Globus pallidus (tissue), 1 donor: ENCODE measurements at regions not wholly inside any gene's neighbourhood (a gene's known extent, or its start where the extent isn't known, plus 50 kb on each side); places are given as distances from the start of the nearest gene placed in this dataset.
A peak's percentile ranks its signal among the peaks of the same experiment; 100 is the strongest.

Source experiments
- DNase-seq: peaks from one replicate; pipeline ENCODE4 v3.0.0-alpha.2; 2015; ENCODE audit warnings: low spot score

- DNase-seq: no peak
These were observed 322.2 kb downstream of the SHANK2 start for GRCh38 chr11:70930215-70930614.

DNA sequence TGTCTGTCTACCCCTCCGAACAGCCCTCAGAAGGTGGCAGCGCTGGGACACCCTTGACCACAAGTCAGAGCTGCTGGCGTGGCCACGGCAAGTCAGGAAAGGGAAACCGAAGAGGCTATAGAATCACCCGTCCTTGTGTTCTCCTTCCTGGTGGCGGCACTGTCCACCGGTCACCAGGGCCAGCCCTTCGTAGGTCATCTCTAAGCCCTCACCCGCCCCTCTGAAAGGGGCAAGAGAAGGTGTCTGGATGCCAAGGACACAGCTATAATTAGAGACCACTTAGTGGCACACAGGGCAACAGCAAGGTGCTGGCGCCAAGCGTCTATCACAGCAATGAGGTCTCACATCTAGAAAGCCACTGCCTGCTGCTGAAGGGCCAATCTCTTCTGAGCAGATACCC, 320.9 kb downstream of the SHANK2 start:
- DNase-seq: no peak

DNA sequence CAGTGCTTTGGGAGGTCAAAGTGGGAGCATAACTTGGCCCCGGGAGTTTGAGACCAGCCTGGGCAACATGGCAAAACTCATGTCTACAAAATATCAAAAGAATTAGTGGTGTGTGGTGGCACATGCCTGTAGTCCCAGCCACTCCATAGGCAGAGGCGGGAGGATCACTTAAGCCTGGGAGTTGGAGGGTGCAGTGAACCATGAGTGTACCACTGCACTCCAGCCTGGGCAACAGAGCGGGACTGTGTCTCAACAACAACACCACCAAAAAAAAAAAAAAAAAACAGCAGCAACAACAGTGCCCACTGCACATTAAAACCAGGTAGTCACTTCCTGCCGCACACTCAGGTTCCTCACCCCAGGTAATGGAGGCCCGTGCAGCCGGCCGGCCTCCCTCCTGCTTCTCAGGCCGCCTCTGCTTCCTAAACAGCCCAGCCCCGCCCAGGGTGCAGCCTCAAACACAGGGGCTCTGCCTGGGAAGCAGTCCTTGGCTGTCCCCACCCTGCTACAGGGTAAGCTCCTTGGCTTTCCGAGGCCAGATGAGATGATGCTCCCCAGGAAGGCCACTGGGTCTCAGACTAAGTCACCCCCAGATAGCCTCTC, 318.3 kb downstream of the SHANK2 start:
- no peak for DNase-seq

DNA sequence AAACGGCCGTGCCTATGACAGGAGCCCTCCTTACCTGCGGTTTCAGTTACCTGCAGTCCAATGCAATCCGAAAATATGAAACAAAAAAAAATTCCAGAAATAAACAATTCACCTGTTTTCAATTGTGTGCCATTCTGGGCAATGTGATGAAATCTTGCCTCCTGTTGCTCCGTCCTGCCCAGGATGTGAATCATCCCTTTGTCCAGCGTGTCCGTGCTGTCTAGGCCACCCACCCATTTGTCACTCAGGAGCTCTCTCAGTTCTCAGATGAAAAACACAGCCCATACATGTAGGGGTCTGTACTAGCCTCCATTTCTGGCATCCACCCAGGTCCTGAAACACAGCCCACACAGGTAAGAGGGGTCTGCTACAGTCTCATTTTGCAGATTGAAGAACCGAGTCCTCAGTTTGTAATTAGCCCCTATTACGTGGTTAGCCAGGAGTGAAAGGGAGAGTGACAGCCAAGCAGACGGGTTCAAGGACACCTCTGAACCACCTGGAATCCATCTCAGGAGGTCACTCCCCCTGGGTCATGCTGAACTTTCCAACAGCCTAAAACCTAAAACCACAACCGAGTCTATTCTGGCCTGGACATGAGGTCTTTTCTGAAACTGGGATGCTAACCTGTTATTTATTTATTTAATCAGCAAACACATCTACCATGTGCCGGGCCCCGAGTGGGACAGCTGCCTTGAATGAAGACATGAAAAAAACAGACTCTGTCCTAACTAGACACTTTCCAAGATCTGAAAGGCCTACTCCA, 317.2 kb downstream of the SHANK2 start:
- DNase-seq: no peak

- DNase-seq: no peak
These were observed 309.8 kb downstream of the SHANK2 start for GRCh38 chr11:70942593-70942992.

- DNase-seq: no peak
These were observed 308.2 kb downstream of the SHANK2 start for GRCh38 chr11:70944141-70944540.

GRCh38 chr11:70944636-70945035, 307.7 kb downstream of the SHANK2 start:
- DNase-seq: no peak

DNA sequence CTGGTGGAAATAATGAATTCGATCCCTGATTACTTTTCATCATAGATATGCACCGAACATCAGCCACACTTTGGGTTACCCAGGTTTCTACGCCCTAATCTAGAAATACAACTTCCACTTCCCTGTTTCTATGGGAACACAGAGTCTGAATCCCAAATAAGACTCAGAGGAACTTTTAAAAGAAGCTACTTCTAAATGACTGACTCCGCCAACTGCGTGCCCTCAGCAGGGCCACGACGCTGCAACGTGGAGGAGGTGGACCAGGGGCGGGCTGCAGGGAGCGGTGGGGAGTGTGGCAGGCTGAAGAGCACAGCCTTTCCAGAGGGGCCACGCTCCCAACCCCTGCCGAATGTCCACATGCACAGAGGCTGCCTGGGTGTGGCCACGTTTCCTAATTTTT, 304.0 kb downstream of the SHANK2 start:
- DNase-seq: no peak

DNA sequence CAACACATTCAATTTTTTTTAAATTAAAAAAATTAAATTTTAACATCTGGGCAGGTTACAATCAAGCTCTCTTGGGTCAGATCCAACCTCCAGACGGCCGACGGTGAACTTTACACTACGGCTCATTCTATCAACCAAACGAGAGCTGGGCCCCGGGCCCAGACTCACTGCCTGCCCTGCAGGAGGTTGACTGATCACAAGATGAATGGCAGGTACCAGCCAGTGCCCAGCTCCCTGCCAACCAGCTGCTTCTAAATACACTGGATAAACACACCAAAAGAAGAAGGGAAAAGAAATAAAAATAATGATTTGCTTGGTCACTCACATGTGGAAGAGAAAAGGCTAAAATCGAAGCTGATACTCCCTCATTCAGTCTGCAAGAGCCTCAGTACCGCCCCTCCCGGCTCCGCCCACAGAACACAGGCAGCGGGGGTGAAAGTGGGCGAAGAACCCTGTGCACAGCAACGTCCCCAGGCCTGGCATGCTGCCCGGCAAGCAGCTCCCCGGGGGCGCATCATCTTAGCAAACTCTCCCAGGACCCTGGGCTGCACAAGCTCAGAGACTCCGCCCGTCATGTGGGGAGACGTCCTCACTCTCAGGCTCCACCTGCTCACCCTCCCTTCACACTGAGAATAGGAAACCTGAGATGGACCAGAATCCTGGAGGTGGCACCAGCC, 303.4 kb downstream of the SHANK2 start:
- DNase-seq: no peak

GRCh38 chr11:70951139-70951804, 301.1 kb downstream of the SHANK2 start:
- no peak for DNase-seq

- DNase-seq: peak; percentile 3
These were observed 300.2 kb downstream of the SHANK2 start for GRCh38 chr11:70952191-70952590.

GRCh38 chr11:70953720-70954119, 298.7 kb downstream of the SHANK2 start:
- no peak for DNase-seq

GRCh38 chr11:70954471-70954870, 297.9 kb downstream of the SHANK2 start:
- DNase-seq: no peak
